ENCODE measurements at regions not wholly inside any gene's neighbourhood (a gene's known extent, or its start where the extent isn't known, plus 50 kb on each side); places are given as distances from the start of the nearest gene placed in this dataset.
"Not testable (repeated sequence)": the region's sequence is repeated elsewhere in the genome, so short reads cannot be mapped to it uniquely, and the experiment has no call there.

DNA sequence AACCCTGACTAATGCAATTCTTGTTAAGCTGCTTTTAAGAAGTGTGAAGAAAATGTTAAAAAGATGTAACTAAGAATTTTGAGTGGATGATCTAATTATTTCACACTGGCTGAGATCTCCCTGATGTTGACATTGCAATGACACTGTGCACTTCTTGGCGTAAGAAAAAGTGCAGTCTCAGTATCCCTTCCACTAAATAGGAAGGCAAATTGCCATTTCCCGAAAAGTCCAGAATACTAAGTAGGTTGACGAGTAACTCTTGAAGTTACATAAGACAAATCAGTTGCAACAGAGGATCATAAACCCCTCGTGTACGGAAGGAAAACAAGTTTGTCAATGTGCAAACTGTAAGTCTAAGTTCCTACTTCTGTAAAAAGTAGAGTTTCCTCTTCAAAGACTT, 189.9 kb downstream of the LMLN start:
- TF ChIP-seq, protein P1, sequence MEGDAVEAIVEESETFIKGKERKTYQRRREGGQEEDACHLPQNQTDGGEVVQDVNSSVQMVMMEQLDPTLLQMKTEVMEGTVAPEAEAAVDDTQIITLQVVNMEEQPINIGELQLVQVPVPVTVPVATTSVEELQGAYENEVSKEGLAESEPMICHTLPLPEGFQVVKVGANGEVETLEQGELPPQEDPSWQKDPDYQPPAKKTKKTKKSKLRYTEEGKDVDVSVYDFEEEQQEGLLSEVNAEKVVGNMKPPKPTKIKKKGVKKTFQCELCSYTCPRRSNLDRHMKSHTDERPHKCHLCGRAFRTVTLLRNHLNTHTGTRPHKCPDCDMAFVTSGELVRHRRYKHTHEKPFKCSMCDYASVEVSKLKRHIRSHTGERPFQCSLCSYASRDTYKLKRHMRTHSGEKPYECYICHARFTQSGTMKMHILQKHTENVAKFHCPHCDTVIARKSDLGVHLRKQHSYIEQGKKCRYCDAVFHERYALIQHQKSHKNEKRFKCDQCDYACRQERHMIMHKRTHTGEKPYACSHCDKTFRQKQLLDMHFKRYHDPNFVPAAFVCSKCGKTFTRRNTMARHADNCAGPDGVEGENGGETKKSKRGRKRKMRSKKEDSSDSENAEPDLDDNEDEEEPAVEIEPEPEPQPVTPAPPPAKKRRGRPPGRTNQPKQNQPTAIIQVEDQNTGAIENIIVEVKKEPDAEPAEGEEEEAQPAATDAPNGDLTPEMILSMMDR (conservative IDR thresholded peaks at IDR 0.05; ENCODE audit: low read depth, low read length) = not testable (repeated sequence)
- TF ChIP-seq, protein P2, sequence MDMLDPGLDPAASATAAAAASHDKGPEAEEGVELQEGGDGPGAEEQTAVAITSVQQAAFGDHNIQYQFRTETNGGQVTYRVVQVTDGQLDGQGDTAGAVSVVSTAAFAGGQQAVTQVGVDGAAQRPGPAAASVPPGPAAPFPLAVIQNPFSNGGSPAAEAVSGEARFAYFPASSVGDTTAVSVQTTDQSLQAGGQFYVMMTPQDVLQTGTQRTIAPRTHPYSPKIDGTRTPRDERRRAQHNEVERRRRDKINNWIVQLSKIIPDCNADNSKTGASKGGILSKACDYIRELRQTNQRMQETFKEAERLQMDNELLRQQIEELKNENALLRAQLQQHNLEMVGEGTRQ (IDR thresholded peaks at IDR 0.05; ENCODE audit: low read depth, low read length) = not testable (repeated sequence)
- not testable (repeated sequence) for TF ChIP-seq RAD21 (IDR thresholded peaks at IDR 0.05; ENCODE audit: low read length)
